SK-MEL-5 (cell line): ENCODE measurements at regions not wholly inside any gene's neighbourhood (a gene's known extent, or its start where the extent isn't known, plus 50 kb on each side); places are given as distances from the start of the nearest gene placed in this dataset.

ENCODE experiments used
- DNase-seq: peaks from one replicate; pipeline ENCODE4 v3.0.0-alpha.2; 2016; ENCODE audit warnings: low read depth, low spot score
- in situ Hi-C: cut with HindIII; loops from 2 replicates; pipeline ENCODE4 v1.10.0; 2016; ENCODE audit warnings: low sequenced_read_pairs, high pct_unique_total_duplicates, low pct_unique_long_range_greater_than_20kb

GRCh38 chr16:86289304-86289703, 221.0 kb upstream of the FOXF1 start:
- DNase-seq: no peak
- in situ Hi-C loops: no loop called here

DNA sequence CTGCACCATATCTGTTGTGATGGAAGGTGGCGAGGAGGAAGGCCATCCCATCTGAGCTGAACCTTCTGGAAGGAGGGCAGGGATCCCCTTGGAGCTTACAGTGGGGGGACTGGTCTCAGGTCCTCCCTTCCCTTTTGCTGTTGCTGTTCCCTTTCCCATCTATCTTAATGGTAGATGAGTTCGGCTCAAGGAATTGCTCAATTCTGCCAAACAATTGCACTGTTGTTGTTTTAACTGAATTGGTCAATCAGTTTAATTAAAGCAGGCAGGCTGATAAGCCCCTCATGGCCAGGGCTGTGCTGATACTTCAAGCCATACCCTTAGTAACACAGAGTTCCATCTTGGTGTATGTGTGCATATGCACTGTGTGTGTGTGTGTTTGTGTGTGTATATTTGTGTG, 220.4 kb upstream of the FOXF1 start:
- DNase-seq: no peak
- in situ Hi-C loops: no loop called here

DNA sequence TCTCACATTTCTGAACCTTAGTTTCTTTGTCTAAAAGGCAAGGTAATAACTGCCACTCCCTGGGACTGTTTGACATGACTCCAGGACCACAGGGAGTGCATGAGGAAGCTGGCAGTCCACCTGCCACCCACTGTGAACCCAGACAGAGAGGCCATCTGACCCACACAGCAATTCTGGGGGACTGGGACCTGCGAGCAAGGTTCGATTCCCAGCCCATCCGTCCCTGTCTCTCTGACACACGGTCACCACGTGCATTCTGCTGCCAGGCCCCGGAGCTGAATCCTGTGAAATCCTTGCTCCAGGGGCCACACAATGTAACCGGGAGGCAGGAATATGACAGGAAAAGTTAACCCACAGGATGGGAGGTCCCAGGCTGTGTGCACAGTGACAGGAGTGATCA, 218.8 kb upstream of the FOXF1 start:
- in situ Hi-C loops: no loop called here

GRCh38 chr16:86292171-86292775, 218.1 kb upstream of the FOXF1 start:
- DNase-seq: no peak
- in situ Hi-C loops: no loop called here

More for the DNA sequence above, 218.8 kb upstream of the FOXF1 start:
- no peak for DNase-seq

DNA sequence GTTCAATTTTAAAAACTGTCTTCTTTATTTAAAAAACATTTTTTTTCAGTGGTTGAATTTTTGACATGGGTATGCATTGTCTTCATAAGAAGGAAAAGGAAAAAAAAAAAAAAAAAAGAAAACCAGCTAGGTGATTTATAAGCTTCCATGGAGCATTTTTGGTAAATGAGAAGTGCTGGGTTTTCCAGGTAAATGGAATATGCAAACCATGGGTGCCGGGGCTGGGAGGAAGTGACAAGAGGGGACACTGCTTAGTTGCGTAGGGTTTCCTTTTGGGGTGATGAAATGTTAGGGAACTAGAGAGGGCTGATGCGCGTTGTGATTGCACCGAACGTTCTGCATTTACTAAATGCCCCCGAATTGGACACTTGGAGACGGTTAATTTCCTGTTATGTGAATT, 217.4 kb upstream of the FOXF1 start:
- in situ Hi-C loops: no loop called here
- DNase-seq: no peak

DNA sequence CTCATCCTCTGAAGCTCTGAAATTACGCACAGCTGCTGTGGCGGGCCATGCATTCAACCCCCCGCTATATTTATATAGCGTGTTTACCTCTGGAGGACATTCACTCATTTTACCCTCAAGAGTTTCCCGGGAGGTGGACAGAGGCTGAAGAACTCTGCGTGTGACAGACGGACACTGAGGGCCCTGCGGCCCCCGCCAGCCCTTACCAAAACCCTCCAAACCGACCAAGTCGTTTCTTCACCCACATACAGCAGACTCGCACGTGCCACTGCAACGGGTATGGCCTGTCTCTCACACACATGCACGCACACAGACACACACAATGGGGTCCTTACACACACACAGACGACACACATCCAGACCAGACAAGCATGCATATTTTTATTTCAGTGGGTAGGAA, 216.4 kb upstream of the FOXF1 start:
- in situ Hi-C loops: no loop called here
- DNase-seq: no peak

GRCh38 chr16:86294535-86295196, 215.7 kb upstream of the FOXF1 start:
- DNase-seq: no peak
- in situ Hi-C loops: no loop called here

DNA sequence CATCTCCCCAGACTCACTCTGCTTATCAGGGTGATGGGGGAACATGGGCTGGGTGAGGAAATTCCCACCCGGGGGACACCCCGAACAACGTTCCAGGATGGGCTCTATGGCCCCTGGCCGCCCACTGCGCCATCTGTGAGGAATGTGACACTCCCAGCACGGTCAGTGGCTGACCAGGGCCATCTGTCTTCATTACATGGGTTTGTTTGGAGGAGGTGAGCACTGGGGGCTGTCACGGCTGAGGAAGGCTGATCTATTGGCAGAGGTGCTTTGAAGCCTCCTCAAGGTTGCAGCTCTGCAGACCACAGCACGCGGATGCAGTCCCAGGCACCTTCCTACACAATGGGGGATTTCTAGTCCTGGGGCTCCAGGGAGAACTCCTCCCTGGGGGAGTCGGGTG, 214.1 kb upstream of the FOXF1 start:
- in situ Hi-C loops: no loop called here
- DNase-seq: no peak

DNA sequence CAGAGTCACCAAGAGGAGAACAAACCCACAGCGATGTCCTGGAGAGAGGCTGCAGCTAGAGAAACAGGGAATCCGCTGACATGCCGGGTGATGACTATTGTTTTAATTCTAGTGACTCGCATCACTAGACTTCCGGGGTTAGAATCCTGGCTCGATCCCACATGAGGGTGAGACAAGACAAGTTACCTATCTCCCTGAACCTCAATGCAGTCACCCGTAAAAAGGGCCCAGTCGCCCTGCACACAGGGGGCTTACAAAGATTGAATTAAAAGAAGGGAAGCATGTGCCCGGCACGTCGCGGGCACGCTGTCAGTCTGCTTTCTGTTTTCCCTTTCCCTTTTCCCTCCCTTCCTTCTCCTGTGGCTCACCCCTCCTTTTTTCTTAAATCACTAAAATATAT, 212.9 kb upstream of the FOXF1 start:
- no peak for DNase-seq
- in situ Hi-C loops: no loop called here

GRCh38 chr16:86297866-86298757, 212.2 kb upstream of the FOXF1 start:
- no peak for DNase-seq
- in situ Hi-C loops: no loop called here

DNA sequence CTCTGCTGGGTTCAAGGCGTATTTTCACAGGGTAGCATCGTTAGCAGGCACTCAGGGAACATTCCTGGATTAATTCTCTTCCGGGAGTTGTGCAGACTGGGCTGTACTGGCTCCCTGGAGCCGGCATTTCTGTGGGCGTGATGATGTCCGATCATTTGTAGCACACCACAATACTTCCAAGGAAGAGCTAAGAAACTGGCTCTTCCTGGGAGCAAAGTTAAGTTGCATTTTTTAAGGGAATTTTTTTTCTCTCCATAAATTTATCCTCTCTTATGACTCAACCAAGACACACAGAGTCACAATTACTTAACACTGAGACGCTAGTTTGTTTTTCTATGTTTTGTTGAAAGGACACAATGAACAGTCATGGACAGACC, 211.6 kb upstream of the FOXF1 start:
- in situ Hi-C loops: no loop called here
- DNase-seq: no peak

DNA sequence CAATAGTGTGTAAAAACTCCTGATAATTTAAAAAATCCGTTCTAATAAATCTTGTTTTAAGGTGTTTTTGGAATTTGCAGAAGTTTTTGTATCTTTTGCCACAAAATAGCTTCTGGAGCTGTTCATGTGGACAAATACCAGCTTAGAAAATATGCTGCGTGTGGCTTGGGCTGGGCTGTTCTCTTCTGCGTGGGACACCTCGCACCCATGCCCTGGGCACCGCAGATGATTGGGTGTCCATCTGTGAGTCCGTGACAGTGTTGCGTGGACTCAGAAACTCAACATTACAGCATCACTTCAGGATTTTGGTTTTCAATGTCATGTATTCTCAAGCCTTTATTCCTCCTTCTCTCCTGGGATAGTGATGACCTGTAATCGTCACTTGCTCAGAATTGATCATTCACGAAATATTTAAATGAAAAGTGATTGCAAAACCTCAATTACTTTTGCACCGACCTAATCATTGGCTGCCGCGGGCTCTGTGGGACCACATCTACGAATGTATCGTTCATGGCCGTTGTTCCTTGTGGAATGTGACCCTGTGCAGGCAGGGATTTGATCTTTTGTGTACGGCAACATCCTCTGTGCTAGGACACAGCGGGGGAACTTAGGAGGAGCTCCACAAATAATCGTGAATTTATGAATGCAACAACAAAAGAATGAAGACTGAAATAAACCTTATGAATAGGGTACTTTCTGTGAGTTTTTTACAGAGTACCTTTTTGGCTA, 210.3 kb upstream of the FOXF1 start:
- DNase-seq: no peak
- in situ Hi-C loops: no loop called here

- in situ Hi-C loops: no loop called here
- no peak for DNase-seq
Measured at GRCh38 chr16:86300746-86301481, 209.4 kb upstream of the FOXF1 start.

DNA sequence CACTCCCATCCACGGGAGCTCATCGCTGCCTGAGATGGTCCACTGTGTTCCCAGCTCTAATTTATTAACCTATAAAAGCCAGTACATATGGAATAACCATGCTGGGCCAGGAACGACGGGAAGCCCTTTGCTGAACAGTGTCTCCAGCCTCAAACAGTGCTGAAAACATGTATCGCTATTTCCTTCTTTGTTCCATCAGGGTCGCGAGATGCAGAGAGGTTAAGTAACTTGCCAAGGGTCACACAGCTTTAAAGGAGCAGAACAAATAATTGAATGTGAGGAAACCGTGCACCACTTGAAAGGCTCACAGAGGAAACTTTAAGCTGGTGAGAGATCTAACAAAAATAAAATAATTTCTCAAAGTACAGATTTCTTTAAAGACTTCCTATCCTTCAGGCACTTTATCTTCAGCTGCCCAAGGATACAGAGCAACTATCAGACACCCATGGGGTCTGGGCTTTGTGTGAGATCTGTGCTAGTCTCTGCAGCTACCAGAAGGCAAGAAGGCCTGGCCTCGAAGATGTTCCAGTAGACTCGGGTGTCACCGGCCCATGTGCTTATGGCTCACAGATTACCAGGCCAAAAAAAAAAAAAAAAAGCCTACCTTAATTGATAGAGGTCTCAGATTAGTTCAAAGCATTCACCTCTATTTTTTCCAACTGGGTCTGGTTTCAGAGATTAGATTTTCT, 207.8 kb upstream of the FOXF1 start:
- no peak for DNase-seq
- in situ Hi-C loops: no loop called here

DNA sequence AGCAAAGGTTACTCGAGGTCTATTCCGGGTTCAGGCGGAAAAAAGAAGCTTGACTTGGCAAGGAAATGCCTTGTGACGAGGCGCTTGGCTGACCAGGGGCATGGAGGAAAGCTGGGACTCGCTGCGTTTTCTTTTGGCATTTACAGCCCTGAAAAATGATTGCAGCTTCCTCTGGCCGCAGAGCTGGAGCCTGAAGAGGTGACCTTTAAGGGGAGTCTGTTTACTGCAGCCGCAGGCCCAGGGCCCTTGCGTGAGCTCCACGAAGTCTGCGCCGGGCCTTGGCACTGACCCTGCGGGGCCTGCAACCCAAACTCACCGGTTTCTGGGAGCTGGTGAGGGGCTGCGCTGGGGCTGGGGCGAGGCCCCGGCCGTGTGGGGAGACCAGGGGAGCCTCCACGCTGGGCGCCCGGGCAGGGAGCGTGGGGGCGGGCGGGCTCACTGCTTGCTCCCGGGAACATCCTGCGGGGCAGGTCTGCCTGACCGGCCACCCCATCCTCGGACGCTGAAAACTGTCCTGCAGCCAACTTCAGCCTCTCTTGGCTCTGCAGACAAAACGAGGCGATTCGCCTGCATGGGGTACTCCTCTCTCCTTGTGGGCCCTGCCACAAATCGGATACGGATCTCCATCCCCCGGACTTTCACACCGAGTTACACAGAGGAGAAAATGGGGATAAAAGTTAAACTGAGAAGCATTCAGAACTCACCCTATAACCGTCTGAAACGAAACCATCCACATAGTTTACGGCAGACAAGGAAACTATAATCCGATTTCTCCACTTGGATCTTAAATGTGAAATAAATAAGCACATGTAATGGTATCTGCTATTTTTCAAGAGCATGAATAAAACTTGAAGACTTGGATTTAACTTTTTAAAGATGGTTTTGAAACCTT, 206.3 kb upstream of the FOXF1 start:
- in situ Hi-C loops: no loop called here

DNA sequence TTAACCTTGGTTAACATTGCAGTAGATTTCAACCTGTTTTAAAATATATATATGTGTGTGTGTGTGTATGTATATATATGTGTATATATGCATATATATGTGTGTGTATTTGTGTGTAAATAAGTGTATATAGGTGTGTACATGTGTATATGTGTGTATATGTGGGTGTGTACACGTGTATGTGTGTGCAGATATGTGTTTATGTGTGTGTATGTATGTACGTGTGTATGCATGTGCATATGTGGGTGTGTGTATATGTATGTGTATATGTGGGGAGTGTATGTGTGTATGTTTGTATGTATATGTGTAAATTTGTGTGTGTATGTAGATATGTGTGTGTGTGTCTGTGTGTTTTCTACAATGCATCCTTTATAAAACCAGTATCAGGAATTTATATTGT, 205.5 kb upstream of the FOXF1 start:
- in situ Hi-C loops: no loop called here
- no peak for DNase-seq

More for the DNA sequence above, 206.3 kb upstream of the FOXF1 start:
- no peak for DNase-seq
